Erythroblast (primary cell): ENCODE measurements at regions not wholly inside any gene's neighbourhood (a gene's known extent, or its start where the extent isn't known, plus 50 kb on each side); places are given as distances from the start of the nearest gene placed in this dataset.

Experiments
- GATA1 ChIP-seq: IDR thresholded peaks from 2 replicates; pipeline ENCODE4 v1.6.1; 2011; ENCODE audit warnings: low read depth, mild to moderate bottlenecking, control low read depth, low read length, moderate library complexity
- POLR2A ChIP-seq: IDR thresholded peaks from 2 replicates; pipeline ENCODE4 v1.6.1; 2011; ENCODE audit warnings: mild to moderate bottlenecking, low read length

- TF ChIP-seq POLR2A (no peak), GATA1 (no peak)
Observed at GRCh38 chr3:80592792-80593191, 825.0 kb upstream of the ROBO1 start.
